ENCODE measurements at regions not wholly inside any gene's neighbourhood (a gene's known extent, or its start where the extent isn't known, plus 50 kb on each side); places are given as distances from the start of the nearest gene placed in this dataset.

DNA sequence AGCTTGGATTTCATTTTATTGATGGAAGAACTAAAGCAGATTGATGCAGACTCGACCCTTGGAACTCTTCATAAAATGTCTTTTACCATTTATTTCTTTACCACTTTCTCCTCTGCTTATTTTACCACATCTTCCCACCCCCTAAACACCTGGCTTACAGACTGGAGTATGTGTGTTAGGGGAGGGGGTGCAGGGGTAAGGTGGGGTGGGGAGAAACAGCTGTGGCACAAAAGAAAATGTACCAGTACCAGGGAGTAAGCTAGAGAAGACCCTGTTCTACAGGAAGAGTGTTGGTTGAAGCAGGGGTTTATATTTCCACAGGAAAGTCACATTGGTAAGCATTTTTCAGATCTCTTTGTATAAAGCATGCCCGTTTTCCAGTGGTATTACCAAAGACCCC lies 312.7 kb upstream of the MTNR1B start:
- peaks cover 16% of the 10 kb centered on the region for H3K27me3 Mint-ChIP-seq (ENCODE audit: insufficient read depth, unreplicated experiment)
- Histone ChIP-seq H3K27me3 (replicated peaks; ENCODE audit: control insufficient read depth, insufficient read depth, low read length) (no peaks in the 10 kb centered on the region; the same call in none of the 2 replicates), H3K9me3 (no peaks in the 10 kb centered on the region), H3K36me3 (ENCODE audit: control insufficient read depth, insufficient read depth, low read length) (no peaks in the 10 kb centered on the region), H3K4me1 (no peaks in the 10 kb centered on the region), H3K4me3 (ENCODE audit: low read depth, low read length) (no peak overlapping the region)
- no peaks in the 10 kb centered on the region for H3K9me3 Mint-ChIP-seq (ENCODE audit: unreplicated experiment)
- POLR2A ChIA-PET = no interaction called here
- intact Hi-C loops (cut with micrococcal nuclease; ENCODE audit: unreplicated experiment) = no loop called here
- TF ChIP-seq CTCF (IDR thresholded peaks at IDR 0.05; ENCODE audit: insufficient read depth in 1 of 2, low read depth in 1 of 2, low read length in 1 of 2, severe bottlenecking in 1 of 2, unreplicated experiment in 1 of 2) = no peak
- no peak overlapping the region for H3K4me3 Mint-ChIP-seq (ENCODE audit: unreplicated experiment)
- no peaks in the 10 kb centered on the region for H3K36me3 Mint-ChIP-seq (ENCODE audit: insufficient read depth, unreplicated experiment)
- H3K27ac Mint-ChIP-seq (ENCODE audit: unreplicated experiment) = no peak overlapping the region
- no peaks in the 10 kb centered on the region for H3K4me1 Mint-ChIP-seq (ENCODE audit: low read depth, unreplicated experiment)
- BruUV-seq (replicated peaks) = no TSS peak
- DNase-seq = no peak
- CTCF ChIA-PET = no interaction called here

DNA sequence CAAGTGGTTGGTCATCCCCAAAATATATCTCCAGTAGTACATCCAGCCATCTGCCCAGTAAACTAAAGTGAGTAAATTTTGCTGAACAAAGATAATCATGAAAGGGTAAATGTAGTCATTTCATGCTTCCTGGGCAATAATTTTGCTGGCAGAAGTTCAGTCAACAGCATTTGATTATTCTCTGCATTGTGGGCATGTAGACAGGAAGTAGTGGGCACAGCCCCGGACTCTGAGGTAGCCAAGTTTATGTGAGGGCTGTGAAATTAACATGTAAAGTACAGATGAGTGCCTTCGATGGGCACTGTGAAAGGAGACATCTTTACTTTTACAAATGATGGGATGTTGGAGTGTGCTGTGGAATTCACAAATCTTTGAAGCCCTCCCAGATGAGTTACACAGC lies 312.2 kb upstream of the MTNR1B start:
- no peaks in the 10 kb centered on the region for H3K9me3 ChIP-seq
- DNase-seq = no peak

GRCh38 chr11:92658733-92659132 lies 310.7 kb upstream of the MTNR1B start:
- H3K4me1 Mint-ChIP-seq (ENCODE audit: low read depth, unreplicated experiment) = no peaks in the 10 kb centered on the region
- ChIA-PET POLR2A (no interaction called here), CTCF (no interaction called here)
- TF ChIP-seq CTCF (IDR thresholded peaks at IDR 0.05; ENCODE audit: insufficient read depth in 1 of 2, low read depth in 1 of 2, low read length in 1 of 2, severe bottlenecking in 1 of 2, unreplicated experiment in 1 of 2) = no peak
- intact Hi-C loops (cut with micrococcal nuclease; ENCODE audit: unreplicated experiment) = no loop called here
- no peaks in the 10 kb centered on the region for H3K36me3 Mint-ChIP-seq (ENCODE audit: insufficient read depth, unreplicated experiment)
- no TSS peak for BruUV-seq (replicated peaks)
- peaks cover 9% of the 10 kb centered on the region for H3K27me3 Mint-ChIP-seq (ENCODE audit: insufficient read depth, unreplicated experiment)
- no peak overlapping the region for H3K27ac Mint-ChIP-seq (ENCODE audit: unreplicated experiment)
- Histone ChIP-seq H3K4me3 (ENCODE audit: low read depth, low read length) (no peak overlapping the region), H3K4me1 (no peaks in the 10 kb centered on the region), H3K36me3 (ENCODE audit: control insufficient read depth, insufficient read depth, low read length) (no peaks in the 10 kb centered on the region), H3K9me3 (no peaks in the 10 kb centered on the region), H3K27me3 (replicated peaks; ENCODE audit: control insufficient read depth, insufficient read depth, low read length) (no peaks in the 10 kb centered on the region; the same call in none of the 2 replicates)
- no peaks in the 10 kb centered on the region for H3K9me3 Mint-ChIP-seq (ENCODE audit: unreplicated experiment)
- no peak overlapping the region for H3K4me3 Mint-ChIP-seq (ENCODE audit: unreplicated experiment)
- DNase-seq = no peak

More for the DNA sequence above, 312.2 kb upstream of the MTNR1B start:
- H3K36me3 ChIP-seq (ENCODE audit: control insufficient read depth, insufficient read depth, low read length) = no peaks in the 10 kb centered on the region
- intact Hi-C loops (cut with micrococcal nuclease; ENCODE audit: unreplicated experiment) = no loop called here
- H3K4me3 ChIP-seq (ENCODE audit: low read depth, low read length) = no peak overlapping the region
- H3K9me3 Mint-ChIP-seq (ENCODE audit: unreplicated experiment) = no peaks in the 10 kb centered on the region
- H3K27me3 ChIP-seq (replicated peaks; ENCODE audit: control insufficient read depth, insufficient read depth, low read length) = no peaks in the 10 kb centered on the region; the same call in none of the 2 replicates
- no peaks in the 10 kb centered on the region for H3K36me3 Mint-ChIP-seq (ENCODE audit: insufficient read depth, unreplicated experiment)
- ChIA-PET POLR2A (no interaction called here), CTCF (no interaction called here)
- peaks cover 16% of the 10 kb centered on the region for H3K27me3 Mint-ChIP-seq (ENCODE audit: insufficient read depth, unreplicated experiment)
- H3K27ac Mint-ChIP-seq (ENCODE audit: unreplicated experiment) = no peak overlapping the region
- H3K4me1 Mint-ChIP-seq (ENCODE audit: low read depth, unreplicated experiment) = no peaks in the 10 kb centered on the region
- no TSS peak for BruUV-seq (replicated peaks)
- H3K4me3 Mint-ChIP-seq (ENCODE audit: unreplicated experiment) = no peak overlapping the region
- H3K4me1 ChIP-seq = no peaks in the 10 kb centered on the region
- TF ChIP-seq CTCF (IDR thresholded peaks at IDR 0.05; ENCODE audit: insufficient read depth in 1 of 2, low read depth in 1 of 2, low read length in 1 of 2, severe bottlenecking in 1 of 2, unreplicated experiment in 1 of 2) = no peak

All from Caco-2 (cell line).